Mesendoderm (in vitro differentiated cells): ENCODE measurements at regions not wholly inside any gene's neighbourhood (a gene's known extent, or its start where the extent isn't known, plus 50 kb on each side); places are given as distances from the start of the nearest gene placed in this dataset.

ENCODE experiments used
- DNase-seq: peaks from one replicate; pipeline ENCODE4 v3.0.0; 2013
- H2AK5ac ChIP-seq: 2 replicates; pipeline ENCODE4 v1.6.1; 2013; ENCODE audit warnings: low read length, inconsistent platforms
- H2BK120ac ChIP-seq: 2 replicates; pipeline ENCODE4 v1.6.1; 2013; ENCODE audit warnings: low read depth, mild to moderate bottlenecking, low read length, moderate library complexity, mixed read lengths
- H2BK15ac ChIP-seq: replicated peaks from 2 replicates; pipeline ENCODE4 v1.6.1; 2013; ENCODE audit warnings: low read depth, mild to moderate bottlenecking, moderate library complexity
- H2BK5ac ChIP-seq: 2 replicates; pipeline ENCODE4 v1.6.1; 2013; ENCODE audit warnings: low read length, inconsistent platforms
- H3K18ac ChIP-seq: 2 replicates; pipeline ENCODE4 v1.6.1; 2013; ENCODE audit warnings: mild to moderate bottlenecking, low read length, mixed read lengths
- H3K23ac ChIP-seq: one replicate; pipeline ENCODE4 v1.6.1; 2013; ENCODE audit warnings: low read length
- H3K27ac ChIP-seq: 2 replicates; pipeline ENCODE4 v1.5.1; 2013; ENCODE audit warnings: low read depth, mild to moderate bottlenecking, inconsistent platforms, low read length, moderate library complexity
- H3K27me3 ChIP-seq: 2 replicates; pipeline ENCODE4 v1.6.1; 2013; ENCODE audit warnings: low read length, control low read depth, mild to moderate bottlenecking, inconsistent platforms; ENCODE audit not compliant: insufficient read depth, poor library complexity
- H3K36me3 ChIP-seq: 2 replicates; pipeline ENCODE4 v1.6.1; 2013; ENCODE audit warnings: low read length, inconsistent platforms; ENCODE audit not compliant: control insufficient read depth, insufficient read depth
- H3K4ac ChIP-seq: one replicate; pipeline ENCODE4 v1.6.1; 2013; ENCODE audit warnings: low read depth, mild to moderate bottlenecking, low read length, moderate library complexity
- H3K4me1 ChIP-seq: 2 replicates; pipeline ENCODE4 v1.6.1; 2013; ENCODE audit warnings: low read depth, low read length, inconsistent platforms; ENCODE audit not compliant: control insufficient read depth
- H3K4me2 ChIP-seq: 2 replicates; pipeline ENCODE4 v1.6.1; 2013; ENCODE audit warnings: low read length
- H3K4me3 ChIP-seq: 2 replicates; pipeline ENCODE4 v1.5.1; 2013; ENCODE audit warnings: mild to moderate bottlenecking, low read length
- H3K56ac ChIP-seq: one replicate; pipeline ENCODE4 v1.6.1; 2013; ENCODE audit warnings: low read length
- H3K79me1 ChIP-seq: 2 replicates; pipeline ENCODE4 v1.6.1; 2013; ENCODE audit warnings: low read length, inconsistent platforms
- H3K79me2 ChIP-seq: 2 replicates; pipeline ENCODE4 v1.6.1; 2013; ENCODE audit warnings: mild to moderate bottlenecking, low read length; ENCODE audit not compliant: control insufficient read depth, insufficient read depth
- H3K9ac ChIP-seq: 2 replicates; pipeline ENCODE4 v1.6.1; 2013; ENCODE audit warnings: low read length, inconsistent platforms
- H4K5ac ChIP-seq: one replicate; pipeline ENCODE4 v1.6.1; 2013; ENCODE audit warnings: low read length
- H4K8ac ChIP-seq: one replicate; pipeline ENCODE4 v1.6.1; 2013; ENCODE audit warnings: low read depth, mild to moderate bottlenecking, control low read depth, low read length, moderate library complexity
- WGBS: extraction: QIAGEN DNeasy Blood & Tissue Kit; methylation state at CpG from one replicate; pipeline ENCODE4 v1.1.7; 2013; ENCODE audit warnings: low lambda C conversion rate, missing lambda C conversion rate; ENCODE audit not compliant: insufficient coverage; ENCODE audit errors: extremely low coverage; 5-methylcytosine and 5-hydroxymethylcytosine counted together

DNA sequence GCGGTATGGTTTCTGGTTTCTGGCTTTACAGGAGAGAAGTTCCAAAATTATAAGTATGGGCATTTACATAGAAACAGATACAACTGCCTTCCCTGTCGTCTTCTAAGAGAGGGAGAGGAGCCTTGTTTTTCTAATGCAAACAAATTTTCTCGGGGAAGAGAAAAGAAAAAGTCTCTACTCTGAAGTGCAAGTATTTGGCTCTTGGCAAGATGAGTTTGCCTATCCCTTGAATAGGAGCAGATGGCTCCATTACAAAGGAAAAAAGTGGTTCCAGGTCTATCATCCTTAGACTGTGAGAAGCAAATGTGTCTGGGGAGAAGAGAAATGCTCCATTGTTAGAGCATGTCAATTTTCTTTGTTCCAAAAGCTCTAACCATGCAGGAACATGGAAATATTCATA, 455.6 kb downstream of the BUD13 start:
- H3K4ac ChIP-seq: no peak overlapping the region
- H3K27ac ChIP-seq: no peak overlapping the region
- H3K79me2 ChIP-seq: no peaks in the 10 kb centered on the region
- H2BK5ac ChIP-seq: no peak overlapping the region
- H3K56ac ChIP-seq: no peak overlapping the region
- no peak overlapping the region for H4K8ac ChIP-seq
- H3K4me2 ChIP-seq: no peak overlapping the region
- no peak for DNase-seq
- H3K79me1 ChIP-seq: no peaks in the 10 kb centered on the region
- H3K4me1 ChIP-seq: no peaks in the 10 kb centered on the region
- no peak overlapping the region for H4K5ac ChIP-seq
- H2BK15ac ChIP-seq: no peak overlapping the region
- no peaks in the 10 kb centered on the region for H3K36me3 ChIP-seq
- H2AK5ac ChIP-seq: no peak overlapping the region
- H3K4me3 ChIP-seq: no peak overlapping the region
- H3K9ac ChIP-seq: no peak overlapping the region
- no peak overlapping the region for H3K18ac ChIP-seq
- H3K27me3 ChIP-seq: no peaks in the 10 kb centered on the region
- no peak overlapping the region for H3K23ac ChIP-seq
- H2BK120ac ChIP-seq: no peak overlapping the region
- WGBS: no CpG with 5 or more reads among the region's 3 CpGs

DNA sequence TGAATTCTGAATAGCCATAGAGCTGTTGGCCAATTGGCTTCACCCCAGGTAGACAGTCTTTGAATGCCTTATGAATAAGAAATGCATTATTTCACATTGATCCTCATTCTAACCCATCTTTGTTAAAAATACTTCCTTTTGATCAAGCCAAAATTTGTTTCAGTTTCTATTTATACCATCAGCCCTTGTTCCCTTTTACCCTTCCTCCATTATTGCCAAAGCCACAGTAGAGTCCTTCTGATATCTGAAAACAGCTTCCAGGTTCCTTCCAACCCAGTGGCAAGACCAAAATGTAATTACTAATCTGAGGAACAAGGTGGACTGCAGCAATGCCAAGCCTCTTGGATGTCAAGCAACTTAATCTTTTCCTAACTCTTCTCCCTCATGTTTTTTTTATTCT, 458.8 kb downstream of the BUD13 start:
- H3K9ac ChIP-seq: no peak overlapping the region
- no peak overlapping the region for H4K5ac ChIP-seq
- no peak overlapping the region for H3K4me3 ChIP-seq
- H3K23ac ChIP-seq: no peak overlapping the region
- no peaks in the 10 kb centered on the region for H3K4me1 ChIP-seq
- H3K27me3 ChIP-seq: no peaks in the 10 kb centered on the region
- no peak overlapping the region for H2BK15ac ChIP-seq
- H2BK120ac ChIP-seq: no peak overlapping the region
- no peak overlapping the region for H2AK5ac ChIP-seq
- H3K27ac ChIP-seq: no peak overlapping the region
- H3K79me1 ChIP-seq: no peaks in the 10 kb centered on the region
- no peak overlapping the region for H3K18ac ChIP-seq
- H4K8ac ChIP-seq: no peak overlapping the region
- no peaks in the 10 kb centered on the region for H3K79me2 ChIP-seq
- no peak overlapping the region for H3K4me2 ChIP-seq
- no peaks in the 10 kb centered on the region for H3K36me3 ChIP-seq
- no peak overlapping the region for H3K4ac ChIP-seq
- H2BK5ac ChIP-seq: no peak overlapping the region
- DNase-seq: no peak
- no peak overlapping the region for H3K56ac ChIP-seq

DNA sequence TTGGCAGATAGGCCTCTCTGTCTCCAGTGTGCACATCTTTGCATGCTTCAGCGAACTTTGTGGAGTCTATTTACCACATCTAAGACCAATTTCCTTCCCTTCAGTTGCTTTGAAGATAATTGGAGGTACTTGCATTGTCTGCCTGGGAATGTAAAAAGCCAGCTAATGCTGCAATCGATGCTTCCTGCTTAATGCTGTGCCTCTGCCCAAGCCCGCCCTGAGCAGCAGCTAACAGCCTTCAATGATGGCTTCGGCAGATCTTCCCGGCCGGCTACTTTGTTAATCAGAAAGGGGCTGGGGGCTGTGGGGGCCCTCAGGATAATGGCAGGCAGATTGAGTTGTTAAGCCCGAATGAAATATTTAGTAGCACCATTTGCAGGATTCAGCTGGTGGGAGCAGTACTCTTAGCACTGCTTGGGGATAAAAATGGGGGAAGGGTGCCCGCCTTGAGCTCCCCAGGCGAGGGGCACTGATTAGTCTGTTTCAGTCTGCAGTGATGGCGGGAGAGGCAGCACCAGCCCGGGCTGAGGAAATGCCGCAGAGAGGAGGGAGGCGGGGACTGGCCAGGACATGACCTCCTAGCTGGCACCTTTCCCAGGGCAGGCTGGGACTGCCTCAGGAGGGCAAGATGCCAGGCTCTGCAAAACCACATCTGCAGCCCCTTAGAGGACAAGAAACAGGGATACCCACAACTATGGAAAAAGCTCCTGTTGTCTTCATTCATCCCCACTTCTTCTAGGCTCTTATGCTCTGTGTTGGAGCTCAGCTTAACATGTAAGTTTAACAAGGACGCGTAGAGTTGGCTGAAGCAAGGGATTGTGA, 460.0 kb downstream of the BUD13 start:
- H3K4me2 ChIP-seq: no peak overlapping the region
- H3K27ac ChIP-seq: no peak overlapping the region

DNA sequence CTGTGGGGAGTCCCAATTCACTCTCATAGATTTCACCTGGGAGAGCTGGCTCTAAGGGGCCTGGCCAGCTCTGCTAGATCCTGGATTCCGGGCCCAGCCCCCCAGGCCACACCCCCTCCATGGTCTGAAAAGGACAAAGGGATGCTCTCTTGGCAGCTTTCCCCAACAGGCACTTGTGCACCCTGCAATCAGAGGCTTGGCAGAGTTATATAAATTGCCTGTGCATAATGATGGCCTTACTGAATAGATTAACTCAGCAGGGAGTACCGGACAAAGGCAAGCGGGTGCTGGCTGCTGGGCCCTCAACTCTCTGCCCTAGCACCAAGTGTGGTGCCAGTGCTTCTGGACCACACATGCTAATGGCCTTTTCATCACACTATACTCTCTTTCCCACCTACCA, 461.6 kb downstream of the BUD13 start:
- WGBS: no CpG with 5 or more reads among the region's 3 CpGs
- H4K8ac ChIP-seq: no peak overlapping the region
- no peak overlapping the region for H3K56ac ChIP-seq

More for the DNA sequence above, 460.0 kb downstream of the BUD13 start:
- H3K18ac ChIP-seq: no peak overlapping the region
- WGBS: no CpG with 5 or more reads among the region's 15 CpGs
- no peak overlapping the region for H3K9ac ChIP-seq
- no peak overlapping the region for H2BK5ac ChIP-seq
- no peaks in the 10 kb centered on the region for H3K27me3 ChIP-seq
- no peaks in the 10 kb centered on the region for H3K36me3 ChIP-seq
- no peak overlapping the region for H2BK120ac ChIP-seq
- DNase-seq: no peak
- H2BK15ac ChIP-seq: no peak overlapping the region
- no peak overlapping the region for H4K5ac ChIP-seq
- no peak overlapping the region for H4K8ac ChIP-seq
- no peak overlapping the region for H2AK5ac ChIP-seq
- no peak overlapping the region for H3K56ac ChIP-seq
- H3K23ac ChIP-seq: no peak overlapping the region
- no peaks in the 10 kb centered on the region for H3K79me2 ChIP-seq
- H3K4me3 ChIP-seq: no peak overlapping the region
- H3K79me1 ChIP-seq: no peaks in the 10 kb centered on the region
- H3K4ac ChIP-seq: no peak overlapping the region
- no peaks in the 10 kb centered on the region for H3K4me1 ChIP-seq

DNA sequence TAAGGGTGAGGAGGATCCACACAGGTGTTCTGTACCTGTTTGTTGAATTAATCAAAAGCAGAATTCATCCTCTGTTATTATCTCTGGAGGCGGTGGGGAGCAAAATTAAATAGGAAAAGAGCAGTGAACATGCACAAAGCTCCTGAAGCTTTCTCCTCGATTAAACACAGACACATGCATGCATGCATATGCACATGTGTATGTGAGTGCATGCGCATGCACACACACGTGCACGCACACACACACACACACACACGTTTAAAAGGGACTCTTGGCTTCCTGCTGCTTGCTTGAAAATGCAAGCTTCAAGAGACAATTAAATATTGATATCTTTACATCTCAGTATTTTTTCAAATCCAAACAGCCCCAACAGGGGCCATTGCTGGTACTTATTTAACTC, 462.1 kb downstream of the BUD13 start:
- no peaks in the 10 kb centered on the region for H3K79me2 ChIP-seq
- no peaks in the 10 kb centered on the region for H3K36me3 ChIP-seq
- DNase-seq: no peak
- no peak overlapping the region for H4K5ac ChIP-seq
- H3K23ac ChIP-seq: no peak overlapping the region
- no peaks in the 10 kb centered on the region for H3K27me3 ChIP-seq
- no peak overlapping the region for H3K9ac ChIP-seq
- H4K8ac ChIP-seq: no peak overlapping the region
- WGBS: no CpG with 5 or more reads among the region's 6 CpGs
- no peak overlapping the region for H3K27ac ChIP-seq
- no peak overlapping the region for H2BK5ac ChIP-seq
- H3K79me1 ChIP-seq: no peaks in the 10 kb centered on the region
- no peak overlapping the region for H3K4me2 ChIP-seq
- H3K4me1 ChIP-seq: no peaks in the 10 kb centered on the region
- no peak overlapping the region for H3K4me3 ChIP-seq
- no peak overlapping the region for H2BK120ac ChIP-seq
- no peak overlapping the region for H2BK15ac ChIP-seq
- H3K4ac ChIP-seq: no peak overlapping the region
- no peak overlapping the region for H3K56ac ChIP-seq
- H3K18ac ChIP-seq: no peak overlapping the region
- no peak overlapping the region for H2AK5ac ChIP-seq

More for the DNA sequence above, 461.6 kb downstream of the BUD13 start:
- no peak overlapping the region for H2BK5ac ChIP-seq
- no peaks in the 10 kb centered on the region for H3K79me2 ChIP-seq
- H3K27ac ChIP-seq: no peak overlapping the region
- H3K4ac ChIP-seq: no peak overlapping the region
- no peaks in the 10 kb centered on the region for H3K27me3 ChIP-seq
- H3K9ac ChIP-seq: no peak overlapping the region
- no peak for DNase-seq
- no peak overlapping the region for H3K23ac ChIP-seq
- H3K79me1 ChIP-seq: no peaks in the 10 kb centered on the region
- H3K4me1 ChIP-seq: no peaks in the 10 kb centered on the region
- H3K18ac ChIP-seq: no peak overlapping the region
- no peak overlapping the region for H4K5ac ChIP-seq
- H2BK120ac ChIP-seq: no peak overlapping the region
- no peak overlapping the region for H2BK15ac ChIP-seq
- no peaks in the 10 kb centered on the region for H3K36me3 ChIP-seq
- no peak overlapping the region for H3K4me2 ChIP-seq
- H3K4me3 ChIP-seq: no peak overlapping the region
- no peak overlapping the region for H2AK5ac ChIP-seq

DNA sequence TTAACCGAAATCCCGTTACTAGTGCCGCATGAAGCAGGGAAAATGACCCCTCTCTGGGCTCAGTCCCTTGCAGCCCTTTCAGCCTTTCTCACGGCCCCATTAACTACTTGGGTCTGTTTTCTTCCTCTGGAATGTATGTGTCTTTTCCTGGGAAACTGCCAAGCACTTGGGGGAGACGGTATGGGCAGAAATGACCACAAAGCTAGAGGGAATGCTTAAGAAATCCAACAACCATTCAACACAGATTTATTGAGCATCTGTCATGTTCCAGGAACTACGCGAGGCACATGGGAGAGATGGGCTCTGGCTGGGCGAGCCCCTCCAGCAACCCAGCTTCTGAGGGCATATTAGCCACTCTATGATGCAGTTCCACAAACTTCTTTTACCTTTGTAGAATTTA, 462.6 kb downstream of the BUD13 start:
- H3K56ac ChIP-seq: no peak overlapping the region
- no peak overlapping the region for H3K9ac ChIP-seq
- H3K79me1 ChIP-seq: no peaks in the 10 kb centered on the region
- no peak overlapping the region for H3K18ac ChIP-seq
- H4K8ac ChIP-seq: no peak overlapping the region
- no peak for DNase-seq
- H2BK120ac ChIP-seq: no peak overlapping the region
- no peaks in the 10 kb centered on the region for H3K36me3 ChIP-seq
- no peaks in the 10 kb centered on the region for H3K27me3 ChIP-seq
- no peak overlapping the region for H2BK5ac ChIP-seq
- WGBS: no CpG with 5 or more reads among the region's 8 CpGs
- no peak overlapping the region for H3K4me3 ChIP-seq
- no peak overlapping the region for H3K27ac ChIP-seq
- no peak overlapping the region for H4K5ac ChIP-seq
- no peak overlapping the region for H2AK5ac ChIP-seq
- H3K4ac ChIP-seq: no peak overlapping the region
- H2BK15ac ChIP-seq: no peak overlapping the region
- no peaks in the 10 kb centered on the region for H3K79me2 ChIP-seq
- H3K4me2 ChIP-seq: no peak overlapping the region
- no peak overlapping the region for H3K23ac ChIP-seq
- H3K4me1 ChIP-seq: no peaks in the 10 kb centered on the region
